Liver (tissue), 8 donors: ENCODE measurements at regions not wholly inside any gene's neighbourhood (a gene's known extent, or its start where the extent isn't known, plus 50 kb on each side); places are given as distances from the start of the nearest gene placed in this dataset.

Experiments
- DNase-seq: peaks from one replicate; pipeline ENCODE4 v3.0.0-alpha.2; 2017; ENCODE audit warnings: low spot score
- H3K27ac ChIP-seq, 2 donors: one replicate each; pipeline ENCODE4 v1.7.0; 2013; ENCODE audit warnings: inconsistent platforms in 2 of 2, low read length in 2 of 2, control low read depth in 1 of 2, low read depth in 1 of 2, mild to moderate bottlenecking in 1 of 2
- H3K27me3 ChIP-seq, 4 donors: one replicate each; pipeline versions ENCODE4 v1.6.1 to v1.7.0; 2013; ENCODE audit warnings: low read length in 3 of 4, inconsistent platforms in 1 of 4, mild to moderate bottlenecking in 1 of 4, moderate library complexity in 1 of 4; ENCODE audit not compliant: control insufficient read depth in 4 of 4, insufficient read depth in 4 of 4
- H3K36me3 ChIP-seq, 4 donors: one replicate each; pipeline versions ENCODE4 v1.6.1 to v1.7.0; 2013; ENCODE audit warnings: low read length in 3 of 4, mild to moderate bottlenecking in 3 of 4, low read depth in 1 of 4, moderate library complexity in 1 of 4; ENCODE audit not compliant: control insufficient read depth in 4 of 4, insufficient read depth in 3 of 4
- H3K4me1 ChIP-seq, 4 donors: one replicate each; pipeline versions ENCODE4 v1.6.1 to v1.7.0; 2013; ENCODE audit warnings: low read length in 3 of 4, mild to moderate bottlenecking in 3 of 4, moderate library complexity in 1 of 4; ENCODE audit not compliant: control insufficient read depth in 4 of 4, insufficient read depth in 4 of 4
- H3K4me3 ChIP-seq, 3 donors: one replicate each; pipeline versions ENCODE4 v1.6.1 to v1.7.0; 2013; ENCODE audit warnings: low read length in 3 of 3, control low read depth in 1 of 3, low read depth in 1 of 3, mild to moderate bottlenecking in 1 of 3
- H3K9ac ChIP-seq, 2 donors: one replicate each; pipeline ENCODE4 v1.7.0; 2013; ENCODE audit warnings: low read length in 2 of 2, mild to moderate bottlenecking in 2 of 2, moderate library complexity in 2 of 2, control low read depth in 1 of 2, low read depth in 1 of 2
- H3K9me3 ChIP-seq, 4 donors: one replicate each; pipeline versions ENCODE4 v1.6.1 to v1.7.0; 2013; ENCODE audit warnings: low read length in 3 of 4; ENCODE audit not compliant: control insufficient read depth in 4 of 4
- ATF3 ChIP-seq: IDR thresholded peaks from 2 replicates; pipeline ENCODE4 v1.6.1; 2016; ENCODE audit warnings: antibody characterized with exemption
- CTCF ChIP-seq: fragments of 150-350 bp; IDR thresholded peaks from 2 replicates; pipeline ENCODE4 v1.5.1; 2017; ENCODE audit warnings: improper control_type of control experiment, low read depth, low read length; ENCODE audit not compliant: missing input control
- FOXA2 ChIP-seq: IDR thresholded peaks from 2 replicates; pipeline ENCODE4 v1.6.1; 2016; ENCODE audit warnings: antibody characterized with exemption
- GABPA ChIP-seq, 2 donors: IDR thresholded peaks in 1 of 2; conservative IDR thresholded peaks in 1 of 2; 2 replicates each; pipeline ENCODE4 v1.6.1; 2016; ENCODE audit warnings: antibody characterized with exemption in 2 of 2, mild to moderate bottlenecking in 1 of 2, moderate library complexity in 1 of 2
- HNF4G ChIP-seq: IDR thresholded peaks from 2 replicates; pipeline ENCODE4 v1.6.1; 2016; ENCODE audit warnings: antibody characterized with exemption
- JUND ChIP-seq, 2 donors: IDR thresholded peaks; 2 replicates each; pipeline ENCODE4 v1.6.1; 2016; ENCODE audit warnings: antibody characterized with exemption in 2 of 2
- MAX ChIP-seq: IDR thresholded peaks from 2 replicates; pipeline ENCODE4 v1.6.1; 2016; ENCODE audit warnings: antibody characterized with exemption
- RAD21 ChIP-seq, 2 donors: IDR thresholded peaks; 2 replicates each; pipeline ENCODE4 v1.6.1; 2016; ENCODE audit warnings: antibody characterized with exemption in 2 of 2, mild to moderate bottlenecking in 2 of 2
- REST ChIP-seq: IDR thresholded peaks from 2 replicates; pipeline ENCODE4 v1.6.1; 2016; ENCODE audit warnings: antibody characterized with exemption, mild to moderate bottlenecking
- RXRA ChIP-seq, 2 donors: IDR thresholded peaks; 2 replicates each; pipeline ENCODE4 v1.6.1; 2017 to 2018; ENCODE audit warnings: antibody characterized with exemption in 2 of 2, mild to moderate bottlenecking in 1 of 2
- WGBS: extraction: QIAGEN DNeasy Blood & Tissue Kit; methylation state at CpG from one replicate; pipeline ENCODE4 v1.1.7; 2013; 5-methylcytosine and 5-hydroxymethylcytosine counted together
- donor health status: healthy.
- donor health status: healthy.
- donor health status: healthy.
- donor health status: healthy.
- donor health status: healthy.

GRCh38 chr15:87201986-87202385 is 1054.6 kb downstream of the NTRK3 start:
- DNase-seq, result no peak
- Histone ChIP-seq H3K36me3 (no peaks in the 10 kb centered on the region), H3K9me3 (peaks cover 0 to 3% (median 0%) of the 10 kb centered on the region in 4 donors), H3K4me3 (no peak overlapping the region), H3K27me3 (no peaks in the 10 kb centered on the region), H3K27ac (no peak overlapping the region), H3K9ac (no peak overlapping the region), H3K4me1 (no peaks in the 10 kb centered on the region)
- TF ChIP-seq CTCF (no peak), FOXA2 (no peak), JUND (IDR thresholded peaks at IDR 0.05) (no peak), GABPA (IDR thresholded peaks at IDR 0.05 in 1 of 2, conservative IDR thresholded peaks at IDR 0.05 in 1 of 2) (no peak), RAD21 (IDR thresholded peaks at IDR 0.05) (no peak)
- 57% methylated on average over 2 of the region's 2 CpGs for WGBS

GRCh38 chr15:87200149-87200548 is 1056.4 kb downstream of the NTRK3 start:
- no peak for DNase-seq

More at GRCh38 chr15:87200149-87200548, 1056.4 kb downstream of the NTRK3 start:
- H3K27me3 ChIP-seq, result no peaks in the 10 kb centered on the region
- no peaks in the 10 kb centered on the region for H3K4me1 ChIP-seq
- no peaks in the 10 kb centered on the region for H3K36me3 ChIP-seq
- no peak overlapping the region for H3K9ac ChIP-seq
- H3K4me3 ChIP-seq, result no peak overlapping the region
- WGBS, result 61% methylated on average over 2 of the region's 2 CpGs
- TF ChIP-seq RXRA (IDR thresholded peaks at IDR 0.05), result no peak
- TF ChIP-seq RAD21 (IDR thresholded peaks at IDR 0.05), result no peak
- no peak for TF ChIP-seq JUND (IDR thresholded peaks at IDR 0.05)
- TF ChIP-seq HNF4G, result no peak
- TF ChIP-seq MAX, result no peak
- no peak for TF ChIP-seq CTCF
- TF ChIP-seq FOXA2, result no peak
- no peak for TF ChIP-seq ATF3
- no peak for TF ChIP-seq REST
- H3K27ac ChIP-seq, result no peak overlapping the region
- no peaks in the 10 kb centered on the region for H3K9me3 ChIP-seq
